ENCODE measurements at regions not wholly inside any gene's neighbourhood (a gene's known extent, or its start where the extent isn't known, plus 50 kb on each side); places are given as distances from the start of the nearest gene placed in this dataset.

DNA sequence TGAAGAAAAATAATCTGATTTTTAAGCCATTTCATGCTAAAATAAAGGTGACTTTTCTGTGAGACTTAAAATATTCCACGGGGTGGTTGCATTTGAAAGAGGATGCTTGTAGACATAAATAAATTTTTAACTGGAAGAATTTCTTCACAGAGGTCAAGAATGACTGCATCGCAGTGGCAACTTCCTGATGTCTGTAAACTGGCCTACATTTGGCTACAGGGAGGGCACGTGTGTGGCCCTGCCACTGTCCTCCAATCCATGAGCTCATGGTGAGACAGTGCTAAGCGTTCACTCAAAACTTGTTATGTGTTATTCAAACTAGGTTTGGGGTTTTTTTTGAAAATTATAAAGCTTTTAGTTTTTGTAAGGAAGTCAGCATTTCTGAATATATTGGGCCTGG lies 1089.3 kb downstream of the EFNB2 start:
- no peak for TF ChIP-seq POLR2A (IDR thresholded peaks at IDR 0.05; ENCODE audit: low read depth, low read length)
- TF ChIP-seq TAF1 (IDR thresholded peaks at IDR 0.05; ENCODE audit: borderline replicate concordance, low read depth, low read length), result no peak
- TF ChIP-seq POLR2AphosphoS5 (IDR thresholded peaks at IDR 0.05; ENCODE audit: low read depth, low read length), result no peak

All from GM12892 (cell line).